GM18498 (cell line): ENCODE measurements at regions not wholly inside any gene's neighbourhood (a gene's known extent, or its start where the extent isn't known, plus 50 kb on each side); places are given as distances from the start of the nearest gene placed in this dataset.

Experiments
- ATAC-seq: cut with Tn5 transposase; IDR thresholded peaks from one replicate; pipeline ENCODE4 v1.9.1; 2021; ENCODE audit warnings: mild to moderate bottlenecking, moderate library complexity; ENCODE audit not compliant: unreplicated experiment

DNA sequence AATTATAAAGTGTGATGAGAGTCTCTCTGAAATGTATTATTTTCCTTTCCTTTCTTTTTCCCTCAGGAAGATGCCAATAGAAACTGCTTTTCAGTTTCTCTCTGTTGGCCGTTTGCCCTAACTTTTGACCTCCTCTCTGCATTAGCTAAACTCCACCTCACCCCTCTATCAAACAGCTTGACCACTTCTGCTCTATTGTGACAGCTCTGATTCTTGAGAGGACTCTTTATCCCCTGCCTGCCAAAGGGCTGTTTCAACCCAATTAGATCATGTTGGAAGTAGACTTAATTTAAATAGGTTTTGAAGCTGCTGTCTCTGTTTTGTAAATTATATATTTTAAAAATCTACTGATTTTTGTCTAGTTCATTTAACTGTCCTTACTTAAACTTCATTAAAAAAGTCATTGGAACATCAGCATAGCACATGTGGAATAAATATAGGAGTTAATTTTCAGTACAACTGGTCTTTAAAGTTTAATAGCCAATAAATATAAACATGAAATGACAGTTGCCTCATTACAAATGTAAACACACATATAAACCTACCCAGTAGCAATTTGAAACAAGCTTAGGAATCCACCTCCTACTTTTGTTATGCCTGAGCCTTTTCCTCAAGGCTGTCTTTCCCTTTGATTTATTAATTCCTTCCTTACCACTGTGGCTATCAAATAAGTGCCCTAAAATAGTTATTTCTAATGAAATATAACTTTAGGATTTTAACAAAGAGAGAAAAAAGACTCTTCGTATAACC lies 152.0 kb downstream of the CHRM3 start:
- no peak for ATAC-seq

DNA sequence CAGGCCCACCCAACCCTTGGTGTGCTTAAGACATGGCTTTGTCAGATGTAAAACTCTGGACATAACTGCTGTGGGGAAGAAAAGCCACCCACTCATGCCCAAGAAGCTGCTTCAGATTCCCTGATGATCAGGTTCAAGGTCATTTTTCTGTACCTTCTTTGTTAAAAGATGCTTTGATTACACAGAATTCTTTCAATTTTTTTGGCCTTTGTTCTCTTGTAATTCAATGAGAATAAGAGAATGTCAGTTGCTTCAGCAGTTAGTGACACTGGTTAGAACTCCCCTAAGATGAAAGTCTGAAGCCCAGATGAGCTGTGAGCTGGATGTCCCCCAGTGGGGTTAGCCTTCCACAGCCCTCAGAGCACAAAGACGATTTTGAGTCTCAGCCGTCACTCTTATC lies 152.7 kb downstream of the CHRM3 start:
- ATAC-seq: no peak

DNA sequence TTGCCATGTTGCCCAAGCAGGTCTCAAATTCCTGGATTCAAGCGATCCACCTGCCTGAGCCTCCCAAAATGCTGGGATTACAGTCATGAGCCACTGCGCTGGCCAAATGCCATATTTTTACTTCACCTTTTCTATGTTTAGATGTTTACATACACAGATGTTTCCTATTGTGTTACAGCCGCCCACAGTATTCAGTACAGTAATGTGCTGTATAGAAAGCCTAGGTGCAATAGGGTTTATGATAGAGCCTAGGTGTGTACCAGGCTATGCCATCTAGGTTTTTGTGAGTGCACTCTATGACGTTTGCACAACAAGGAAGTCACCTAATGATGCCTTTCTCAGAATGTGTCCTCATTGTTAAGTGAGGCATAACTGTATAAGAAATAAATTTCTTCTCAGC lies 153.4 kb downstream of the CHRM3 start:
- no peak for ATAC-seq

DNA sequence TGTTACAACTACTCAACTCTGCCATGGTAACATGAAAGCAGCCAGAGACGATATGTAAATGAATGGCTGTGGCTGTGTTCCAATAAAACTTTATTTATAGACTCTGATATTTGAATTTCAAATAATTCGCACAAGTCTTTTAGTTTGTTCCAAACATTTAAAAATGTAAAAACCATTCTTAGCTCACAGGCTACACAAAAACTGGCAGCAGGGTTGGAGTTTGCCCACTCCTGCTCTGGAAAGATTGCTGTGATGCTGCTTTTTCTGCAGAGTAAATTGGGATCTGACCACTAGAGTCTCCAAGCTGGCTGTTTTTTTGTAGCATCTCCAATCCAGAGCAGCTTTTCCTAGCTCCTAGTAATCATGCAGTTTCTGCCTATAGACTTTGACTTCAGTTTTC lies 157.5 kb downstream of the CHRM3 start:
- no peak for ATAC-seq

DNA sequence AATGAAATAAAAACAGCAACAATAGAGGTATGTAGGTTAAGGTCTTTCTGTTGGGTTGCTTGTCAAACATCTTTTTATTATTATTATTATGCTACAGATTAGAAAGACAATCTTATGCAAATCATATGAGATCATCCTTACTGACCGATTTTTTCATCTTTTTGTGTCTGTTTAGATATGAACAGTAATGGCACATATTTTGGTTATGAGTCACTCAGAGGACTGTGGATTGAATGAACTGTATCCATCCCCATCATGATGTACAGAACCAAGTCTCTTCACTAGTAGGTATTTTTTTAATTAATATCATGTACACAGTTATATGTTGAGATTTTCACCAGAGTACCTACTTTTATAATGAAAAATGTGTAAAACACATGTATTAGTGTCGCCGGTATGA lies 159.1 kb downstream of the CHRM3 start:
- ATAC-seq: no peak

DNA sequence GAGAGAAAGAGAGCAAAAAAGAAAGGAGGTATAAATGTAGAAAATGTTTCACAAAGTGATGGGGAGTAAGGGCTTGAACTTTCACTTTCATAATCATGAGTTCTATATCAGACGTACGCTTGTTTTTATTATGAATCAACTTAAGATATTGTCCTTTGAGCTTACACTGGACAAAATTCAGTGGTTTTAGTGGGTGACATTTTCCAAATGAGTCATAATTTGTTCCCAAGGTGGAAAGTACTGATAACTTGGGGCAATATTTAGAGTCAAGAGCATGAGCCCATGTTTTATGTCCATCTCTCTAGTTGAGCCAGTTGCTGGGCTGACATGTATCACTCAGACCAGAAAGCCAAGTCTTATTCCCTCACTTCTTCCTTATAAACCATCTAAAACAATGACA lies 161.6 kb downstream of the CHRM3 start:
- ATAC-seq: no peak

DNA sequence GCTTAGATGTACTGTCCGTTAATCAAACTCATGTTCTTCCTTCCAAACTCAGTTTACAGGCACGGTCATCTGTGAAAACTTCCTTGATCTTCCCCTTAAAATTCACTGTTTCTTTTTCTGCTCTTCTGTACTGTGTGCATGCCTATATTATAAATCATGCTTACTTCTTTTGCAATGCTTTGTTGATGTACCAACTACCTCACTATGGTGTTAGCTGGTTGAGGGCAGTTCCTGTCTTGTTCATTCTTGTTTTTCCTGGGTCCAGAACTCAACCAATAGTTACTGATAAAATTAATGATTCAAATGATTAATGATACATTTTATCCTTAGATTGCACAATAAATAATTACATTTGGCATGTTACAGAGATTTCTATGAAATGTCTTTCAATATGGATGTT lies 163.8 kb downstream of the CHRM3 start:
- no peak for ATAC-seq

DNA sequence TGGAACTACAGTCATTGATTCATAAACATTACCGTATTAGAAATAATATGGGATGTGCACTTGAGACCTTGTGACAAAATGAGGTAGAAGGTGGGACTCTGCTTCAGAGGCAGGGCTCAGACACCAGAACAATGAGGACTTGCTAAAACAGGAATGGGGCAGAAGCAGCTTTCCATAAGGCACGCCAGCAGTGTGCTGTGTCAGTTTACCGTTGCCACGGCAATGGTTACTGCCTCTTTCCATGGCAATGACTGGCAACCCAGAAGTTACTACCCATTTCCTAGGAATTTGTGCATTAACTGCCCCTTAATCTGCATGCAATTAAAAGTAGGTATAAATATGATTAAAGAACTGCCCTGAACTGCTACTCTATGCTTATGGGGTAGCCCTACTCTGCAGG lies 169.0 kb downstream of the CHRM3 start:
- ATAC-seq: no peak

DNA sequence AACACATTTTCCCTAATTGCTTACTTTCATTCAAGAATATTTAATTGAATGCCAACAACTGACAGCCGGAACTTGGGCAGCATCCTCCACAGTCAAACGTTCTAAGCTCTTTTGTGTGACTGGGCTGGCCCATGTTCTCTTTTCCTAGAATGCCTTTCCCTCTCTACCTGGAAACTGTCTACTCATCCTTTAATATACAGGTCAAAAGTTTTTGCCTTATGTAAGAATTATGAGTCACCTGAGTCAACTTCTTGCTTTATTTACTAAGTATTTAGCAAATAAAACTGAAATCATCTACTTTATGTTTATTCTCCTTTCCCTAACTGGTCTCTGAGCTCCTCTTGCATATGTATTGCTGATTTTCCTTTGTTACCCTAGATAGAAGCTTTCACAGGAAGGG lies 172.2 kb downstream of the CHRM3 start:
- no peak for ATAC-seq

DNA sequence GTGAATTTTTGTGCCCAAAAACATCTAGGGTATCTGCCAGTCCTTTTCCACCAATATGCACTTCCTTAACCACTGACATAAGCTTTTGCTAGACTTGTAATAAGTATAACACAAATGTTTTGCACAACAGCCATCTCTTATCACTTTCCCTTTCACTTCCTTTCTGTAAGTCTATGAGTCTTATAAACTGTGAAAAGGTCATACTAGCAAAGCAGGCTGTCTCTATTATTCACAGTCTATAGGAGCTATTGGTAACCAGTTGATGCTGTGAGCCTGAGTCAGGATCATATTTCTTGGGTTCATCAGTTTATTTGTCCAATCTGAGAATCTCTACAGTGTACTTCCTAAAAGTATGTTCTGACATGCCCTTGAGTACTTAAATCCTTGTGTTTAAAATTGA lies 172.6 kb downstream of the CHRM3 start:
- ATAC-seq: no peak

DNA sequence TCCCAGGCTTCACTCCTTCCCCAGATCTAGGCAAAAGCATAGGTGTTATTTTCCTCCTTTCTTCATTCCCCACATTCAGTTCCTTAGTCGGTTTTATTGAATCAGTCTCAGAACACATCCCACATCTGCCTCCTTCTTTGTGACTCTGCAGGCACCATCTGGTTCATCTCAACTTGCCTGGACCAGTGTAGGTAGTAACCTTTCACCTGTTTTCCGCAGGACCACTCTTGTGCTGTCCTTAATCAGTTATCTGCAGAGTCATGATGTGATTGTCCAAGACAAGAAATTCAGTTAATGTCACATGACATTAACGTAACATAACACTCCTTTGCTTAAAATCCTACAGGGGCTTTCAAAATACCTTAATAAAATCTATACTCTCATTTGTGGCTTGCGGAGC lies 174.6 kb downstream of the CHRM3 start:
- ATAC-seq: no peak

DNA sequence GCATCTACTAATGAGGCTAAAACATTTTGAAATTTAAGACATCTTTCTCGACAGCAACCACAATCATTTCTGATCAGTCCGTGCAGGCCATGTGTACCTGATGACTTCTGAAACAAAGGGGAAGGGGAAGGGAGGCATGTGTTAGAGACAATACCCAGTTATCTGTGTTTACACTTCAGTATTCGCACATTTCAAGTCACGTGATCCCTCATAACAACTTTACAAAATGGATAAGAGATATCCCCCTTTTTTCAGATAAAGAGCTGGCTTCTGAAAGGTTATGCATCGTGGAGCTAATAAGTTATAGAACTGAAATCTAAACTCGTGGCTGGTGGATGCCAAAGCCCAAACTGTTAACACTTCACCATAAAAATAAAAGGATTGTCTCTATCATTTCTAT lies 175.7 kb downstream of the CHRM3 start:
- ATAC-seq: no peak

DNA sequence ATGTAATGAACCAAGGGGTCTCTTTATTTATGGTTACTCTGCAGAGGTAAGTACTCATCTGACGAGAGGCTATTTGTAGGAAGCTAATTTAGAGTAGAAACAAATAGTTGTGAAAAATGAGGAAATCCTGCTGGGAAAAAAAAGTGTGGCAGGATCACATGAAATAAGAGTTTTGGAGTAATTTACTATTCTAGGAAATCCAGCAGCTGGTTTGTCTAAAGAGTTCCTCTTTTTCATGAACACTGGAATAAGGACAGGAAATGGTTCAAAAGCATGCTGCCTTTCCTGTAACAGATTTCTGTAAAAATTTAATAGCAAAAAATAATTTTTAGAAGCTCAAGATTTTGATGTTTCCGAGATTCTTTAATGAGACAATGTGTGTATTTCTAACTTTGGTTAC lies 177.3 kb downstream of the CHRM3 start:
- no peak for ATAC-seq

DNA sequence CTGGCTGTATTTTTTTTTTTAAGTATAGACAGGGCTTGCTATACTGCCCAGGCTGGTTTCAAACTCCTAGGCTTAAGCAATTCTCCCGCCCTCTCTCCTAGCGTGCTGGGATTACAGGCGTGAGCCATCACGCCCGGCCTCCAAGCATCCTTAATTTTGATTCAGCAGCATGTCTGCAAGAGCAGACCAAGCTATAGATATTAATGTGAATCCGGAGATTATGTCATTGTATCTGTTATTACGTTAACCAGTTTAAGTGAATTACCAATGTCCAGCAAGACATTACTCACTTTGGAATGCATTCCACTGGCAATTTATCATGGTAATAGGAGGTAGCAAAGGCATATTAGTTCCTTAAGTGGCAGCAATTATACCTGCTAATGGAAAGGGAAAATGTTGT lies 179.7 kb downstream of the CHRM3 start:
- no peak for ATAC-seq

DNA sequence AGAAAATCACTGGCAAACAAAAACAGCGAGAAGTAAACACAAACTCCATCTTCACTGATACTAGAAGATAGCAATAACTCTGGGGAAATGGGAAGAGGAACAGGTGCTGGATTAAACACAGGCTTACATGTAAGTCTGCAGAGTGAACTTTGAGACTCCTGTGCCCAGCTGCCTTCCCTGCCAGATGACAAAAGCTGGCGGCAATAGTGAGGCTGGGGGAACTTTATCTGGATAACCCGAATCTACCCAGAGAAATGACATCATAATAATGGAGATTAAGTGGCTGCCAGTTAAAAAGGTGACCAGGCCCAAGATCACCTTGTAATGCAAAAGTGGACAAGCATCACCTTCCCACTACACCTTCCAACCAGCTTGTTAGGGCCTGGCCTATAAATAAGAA lies 184.5 kb downstream of the CHRM3 start:
- no peak for ATAC-seq

DNA sequence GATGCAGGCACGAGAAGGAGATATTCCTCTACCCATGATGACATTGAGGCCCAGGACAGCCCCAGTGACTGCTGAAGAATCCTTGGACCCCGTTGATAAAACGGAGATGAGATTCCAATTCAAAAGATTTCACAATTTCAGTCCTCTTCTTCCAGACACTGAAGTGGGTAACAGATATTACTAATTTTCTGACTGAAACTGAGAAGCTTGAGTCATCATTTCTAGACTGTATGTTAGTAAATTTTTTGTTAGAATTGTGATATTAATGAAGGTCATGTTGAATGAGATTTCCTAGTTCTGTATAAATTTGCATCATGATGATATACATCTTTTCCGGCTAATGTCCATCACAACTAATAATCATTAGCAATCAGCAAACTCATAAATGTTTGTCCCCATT lies 185.8 kb downstream of the CHRM3 start:
- no peak for ATAC-seq

DNA sequence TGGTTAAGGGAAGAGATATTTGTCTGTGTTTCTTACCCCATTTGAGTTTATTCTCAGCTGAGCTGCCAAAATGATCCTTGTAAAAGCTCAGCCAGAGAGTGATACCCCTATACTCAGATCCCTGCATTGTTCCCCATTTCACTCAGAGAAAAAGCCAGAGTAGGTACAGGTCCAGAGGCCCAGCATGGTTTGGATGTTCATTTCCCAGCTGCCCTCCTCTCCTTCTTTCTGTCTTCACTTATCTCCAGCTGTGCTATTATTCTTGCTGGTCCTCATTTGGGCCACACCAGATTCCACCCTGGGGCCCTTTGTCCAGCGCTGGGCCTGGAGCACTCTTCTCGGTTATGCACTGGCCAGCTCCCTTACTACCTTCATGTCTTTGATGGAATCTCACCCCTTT lies 187.7 kb downstream of the CHRM3 start:
- no peak for ATAC-seq

DNA sequence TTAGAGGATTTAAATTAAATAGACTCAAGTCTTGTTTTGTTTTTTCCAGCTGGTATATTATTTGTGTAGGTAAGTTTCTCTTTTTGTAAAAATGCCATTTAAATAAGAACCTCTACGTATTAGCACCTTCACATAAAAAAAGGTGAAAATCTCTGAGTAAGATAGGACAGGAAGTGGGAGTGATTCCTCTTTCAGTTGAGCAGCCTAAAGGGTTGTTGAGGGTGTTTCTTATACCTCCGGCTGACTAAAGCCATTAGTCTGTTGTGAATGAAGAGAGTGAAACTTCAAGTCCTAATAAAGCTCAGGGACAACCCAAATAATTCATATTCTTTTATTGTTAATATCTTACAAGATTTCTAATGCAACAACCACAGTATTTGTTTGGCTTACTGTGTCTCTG lies 188.7 kb downstream of the CHRM3 start:
- ATAC-seq: no peak

DNA sequence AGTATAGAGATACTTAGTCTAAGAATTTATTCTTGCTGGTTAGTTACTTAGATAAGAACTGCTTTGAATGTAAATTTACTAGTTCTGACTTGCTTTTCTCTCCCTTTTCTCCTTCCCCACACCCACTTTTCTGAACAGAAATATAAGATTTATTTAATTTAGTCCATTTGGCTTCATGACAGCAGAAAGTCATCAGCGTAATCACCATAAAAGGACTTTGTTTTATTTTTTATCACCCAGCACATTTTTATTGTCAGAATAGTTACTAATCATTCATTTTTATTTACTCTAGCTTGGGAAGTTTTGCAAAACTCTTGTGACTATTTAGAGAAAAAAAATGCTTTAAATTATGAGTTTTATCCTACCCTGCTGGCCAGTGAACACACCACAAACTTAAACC lies 197.2 kb downstream of the CHRM3 start:
- no peak for ATAC-seq

DNA sequence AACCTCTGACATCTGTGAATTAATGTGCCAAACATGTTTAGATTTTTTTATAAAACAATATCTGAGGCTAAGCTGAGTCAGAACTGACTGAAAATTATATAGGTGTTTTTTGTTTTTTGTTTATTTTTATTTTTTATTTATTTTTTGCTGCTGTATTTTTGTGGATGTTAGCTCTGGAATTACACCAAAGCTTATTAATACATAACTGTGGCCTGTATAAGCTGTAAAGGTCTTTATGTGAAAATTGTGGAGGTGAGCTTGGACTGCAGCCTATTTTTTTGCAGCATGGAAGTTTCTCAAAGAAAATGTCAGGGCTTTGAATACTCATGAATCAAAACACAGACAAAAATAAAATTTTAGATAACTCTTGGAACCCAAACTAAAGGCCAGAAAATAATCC lies 199.8 kb downstream of the CHRM3 start:
- no peak for ATAC-seq

DNA sequence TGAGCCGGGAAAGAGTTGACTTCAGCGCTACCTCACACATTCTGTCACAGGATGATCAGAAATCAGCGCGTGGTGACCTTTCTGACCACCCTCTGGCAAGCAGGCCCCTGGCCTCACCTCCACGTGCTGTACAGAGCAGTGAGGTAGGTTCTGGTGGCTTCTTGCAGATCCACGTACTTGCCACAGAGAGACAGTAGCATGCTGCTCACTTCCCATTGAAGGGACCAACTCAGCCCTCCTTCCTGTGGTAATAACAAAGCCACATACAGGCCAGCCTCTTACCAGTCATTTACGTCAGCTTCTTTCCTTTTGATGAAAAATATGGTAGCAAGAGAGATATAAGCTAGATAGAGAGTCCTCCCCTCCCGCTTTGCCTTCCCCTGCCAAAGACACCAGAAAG lies 200.7 kb downstream of the CHRM3 start:
- no peak for ATAC-seq

DNA sequence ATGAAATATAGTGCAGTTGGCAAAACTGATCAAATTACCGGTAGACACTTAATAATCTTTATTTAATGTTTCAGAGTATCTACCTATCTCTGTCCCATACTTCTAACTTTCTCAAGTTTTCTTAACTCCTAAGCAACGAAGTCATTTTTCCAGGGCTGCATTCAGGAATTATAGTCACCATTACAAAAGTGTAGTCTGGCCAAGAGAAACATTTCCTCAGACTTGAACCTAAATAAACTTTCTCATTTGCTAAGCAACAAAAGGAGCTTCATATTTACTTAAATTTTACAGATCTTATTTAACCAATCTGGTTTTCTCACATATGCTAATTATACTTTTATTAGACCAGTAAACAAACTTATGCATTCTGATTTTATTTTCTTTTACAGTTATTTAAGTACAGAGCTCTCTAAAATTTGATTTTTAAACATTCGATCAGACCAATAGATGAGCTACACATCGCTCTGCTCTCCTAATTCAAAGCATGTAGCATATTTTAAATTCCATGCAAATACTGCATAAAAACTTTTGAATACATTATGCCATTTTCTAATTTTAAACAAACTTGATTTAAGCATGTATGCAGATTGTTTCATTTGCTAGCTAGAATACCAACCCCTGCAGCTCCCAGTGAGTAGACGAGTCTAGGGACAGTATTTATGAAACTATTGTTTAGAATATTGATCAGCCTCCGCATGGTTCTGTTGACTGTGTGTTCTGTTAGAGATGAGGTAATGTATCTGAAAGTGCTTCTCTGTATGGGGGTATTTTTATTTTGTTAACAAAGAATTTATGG lies 201.4 kb downstream of the CHRM3 start:
- no peak for ATAC-seq

DNA sequence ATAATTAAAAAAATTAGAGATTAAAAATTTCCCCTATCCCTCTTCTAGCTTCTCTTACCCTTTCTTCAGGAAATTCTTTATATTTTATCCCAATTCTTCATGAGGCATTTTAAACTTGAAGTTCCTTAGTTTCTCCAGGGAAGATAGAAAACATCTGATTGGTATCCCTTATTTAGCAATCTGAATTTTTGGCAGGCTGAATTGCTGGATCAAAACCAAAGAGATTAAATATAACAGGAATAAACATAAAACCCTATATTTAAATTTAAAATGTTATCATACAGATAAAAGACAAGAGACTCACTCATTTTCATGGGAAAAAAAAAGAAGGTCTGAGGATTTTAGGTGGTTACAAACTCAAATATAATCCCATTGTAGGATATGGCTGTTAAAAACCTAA lies 204.2 kb downstream of the CHRM3 start:
- ATAC-seq: no peak
